ENCODE measurements at regions not wholly inside any gene's neighbourhood (a gene's known extent, or its start where the extent isn't known, plus 50 kb on each side); places are given as distances from the start of the nearest gene placed in this dataset.

- ATAC-seq (ENCODE audit: low FRiP score): no peak
- Histone ChIP-seq H3K4me3 (ENCODE audit: low read length in 2 of 2) (no peak overlapping the region), H3K36me3 (ENCODE audit: control insufficient read depth in 1 of 2, insufficient read depth in 2 of 2, low read length in 1 of 2) (no peaks in the 10 kb centered on the region), H3K9me3 (ENCODE audit: control insufficient read depth, low read length) (no peaks in the 10 kb centered on the region), H3K27ac (ENCODE audit: low read depth in 1 of 2, low read length in 2 of 2) (no peak overlapping the region), H3K27me3 (ENCODE audit: control insufficient read depth in 1 of 2, insufficient read depth in 2 of 2, low read length in 1 of 2) (no peaks in the 10 kb centered on the region), H3K4me1 (ENCODE audit: control insufficient read depth in 1 of 2, insufficient read depth in 2 of 2, low read length in 2 of 2) (no peaks in the 10 kb centered on the region)
- intact Hi-C loops (cut with DNase I): no loop called here
- no peak for DNase-seq
- WGBS, 2 donors: 59 to 63% methylated on average over 2 of the region's 2 CpGs
Observed at GRCh38 chr14:38485026-38485425, 229.1 kb upstream of the CLEC14A start.

GRCh38 chr14:38481952-38482678 lies 226.2 kb upstream of the CLEC14A start:
- Histone ChIP-seq H3K27ac (ENCODE audit: low read depth in 1 of 2, low read length in 2 of 2) (no peak overlapping the region), H3K4me3 (ENCODE audit: low read length in 2 of 2) (no peak overlapping the region), H3K9me3 (ENCODE audit: control insufficient read depth, low read length) (peaks cover 2% of the 10 kb centered on the region), H3K36me3 (ENCODE audit: control insufficient read depth in 1 of 2, insufficient read depth in 2 of 2, low read length in 1 of 2) (no peaks in the 10 kb centered on the region), H3K4me1 (ENCODE audit: control insufficient read depth in 1 of 2, insufficient read depth in 2 of 2, low read length in 2 of 2) (no peaks in the 10 kb centered on the region), H3K27me3 (ENCODE audit: control insufficient read depth in 1 of 2, insufficient read depth in 2 of 2, low read length in 1 of 2) (no peaks in the 10 kb centered on the region)
- DNase-seq: no peak
- intact Hi-C loops (cut with DNase I): no loop called here
- WGBS, 2 donors: 64% methylated on average over 2 of the region's 2 CpGs
- no peak for ATAC-seq (ENCODE audit: low FRiP score)

- 56 to 72% methylated on average over 2 of the region's 2 CpGs for WGBS, 2 donors
Observed at GRCh38 chr14:38469156-38469555, 213.3 kb upstream of the CLEC14A start.

GRCh38 chr14:38442208-38442607 lies 186.3 kb upstream of the CLEC14A start:
- H3K27me3 ChIP-seq (ENCODE audit: control insufficient read depth in 1 of 2, insufficient read depth in 2 of 2, low read length in 1 of 2): no peaks in the 10 kb centered on the region
- 41 to 64% methylated on average over 3 of the region's 3 CpGs for WGBS, 2 donors
- no peaks in the 10 kb centered on the region for H3K36me3 ChIP-seq (ENCODE audit: control insufficient read depth in 1 of 2, insufficient read depth in 2 of 2, low read length in 1 of 2)
- no peak overlapping the region for H3K4me3 ChIP-seq (ENCODE audit: low read length in 2 of 2)
- no peaks in the 10 kb centered on the region for H3K4me1 ChIP-seq (ENCODE audit: control insufficient read depth in 1 of 2, insufficient read depth in 2 of 2, low read length in 2 of 2)
- DNase-seq (no peak), ATAC-seq (ENCODE audit: low FRiP score) (peak; percentile 65)
- no peak overlapping the region for H3K27ac ChIP-seq (ENCODE audit: low read depth in 1 of 2, low read length in 2 of 2)
- intact Hi-C loops (cut with DNase I): no loop called here
- no peaks in the 10 kb centered on the region for H3K9me3 ChIP-seq (ENCODE audit: control insufficient read depth, low read length)

More at GRCh38 chr14:38469156-38469555, 213.3 kb upstream of the CLEC14A start:
- DNase-seq (no peak), ATAC-seq (ENCODE audit: low FRiP score) (no peak)
- H3K27ac ChIP-seq (ENCODE audit: low read depth in 1 of 2, low read length in 2 of 2): no peak overlapping the region
- no peaks in the 10 kb centered on the region for H3K27me3 ChIP-seq (ENCODE audit: control insufficient read depth in 1 of 2, insufficient read depth in 2 of 2, low read length in 1 of 2)
- intact Hi-C loops (cut with DNase I): no loop called here
- no peaks in the 10 kb centered on the region for H3K36me3 ChIP-seq (ENCODE audit: control insufficient read depth in 1 of 2, insufficient read depth in 2 of 2, low read length in 1 of 2)
- no peak overlapping the region for H3K4me3 ChIP-seq (ENCODE audit: low read length in 2 of 2)
- no peaks in the 10 kb centered on the region for H3K9me3 ChIP-seq (ENCODE audit: control insufficient read depth, low read length)
- H3K4me1 ChIP-seq (ENCODE audit: control insufficient read depth in 1 of 2, insufficient read depth in 2 of 2, low read length in 2 of 2): no peaks in the 10 kb centered on the region

GRCh38 chr14:38432186-38432585 lies 176.3 kb upstream of the CLEC14A start:
- no peaks in the 10 kb centered on the region for H3K9me3 ChIP-seq (ENCODE audit: control insufficient read depth, low read length)
- H3K4me3 ChIP-seq (ENCODE audit: low read length in 2 of 2): no peak overlapping the region
- H3K4me1 ChIP-seq (ENCODE audit: control insufficient read depth in 1 of 2, insufficient read depth in 2 of 2, low read length in 2 of 2): no peaks in the 10 kb centered on the region
- no peak for ATAC-seq (ENCODE audit: low FRiP score)
- no peak overlapping the region for H3K27ac ChIP-seq (ENCODE audit: low read depth in 1 of 2, low read length in 2 of 2)
- intact Hi-C loops (cut with DNase I): no loop called here
- H3K36me3 ChIP-seq (ENCODE audit: control insufficient read depth in 1 of 2, insufficient read depth in 2 of 2, low read length in 1 of 2): no peaks in the 10 kb centered on the region
- no peaks in the 10 kb centered on the region for H3K27me3 ChIP-seq (ENCODE audit: control insufficient read depth in 1 of 2, insufficient read depth in 2 of 2, low read length in 1 of 2)
- DNase-seq: no peak
- WGBS, 2 donors: 85 to 92% methylated on average over 2 of the region's 2 CpGs

DNA sequence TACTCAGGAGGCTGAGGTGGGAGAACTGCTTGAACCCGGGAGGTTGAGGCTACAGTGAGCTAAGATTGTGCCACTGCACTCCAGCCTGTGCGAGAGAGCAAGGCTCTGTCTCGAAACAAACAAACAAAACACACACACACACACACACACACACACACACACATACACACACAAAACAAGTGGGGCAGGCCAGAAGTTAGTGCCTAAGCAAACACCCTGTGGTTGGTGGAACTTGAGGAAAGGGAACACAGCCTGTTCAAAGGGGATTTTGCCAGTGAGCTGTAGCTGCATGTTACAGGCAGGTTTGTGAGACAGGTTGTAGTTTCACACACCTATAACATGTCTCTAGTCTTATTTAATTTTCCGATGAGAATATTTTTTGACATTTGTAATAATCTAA lies 175.3 kb upstream of the CLEC14A start:
- Histone ChIP-seq H3K4me1 (ENCODE audit: control insufficient read depth in 1 of 2, insufficient read depth in 2 of 2, low read length in 2 of 2) (no peaks in the 10 kb centered on the region), H3K9me3 (ENCODE audit: control insufficient read depth, low read length) (no peaks in the 10 kb centered on the region), H3K36me3 (ENCODE audit: control insufficient read depth in 1 of 2, insufficient read depth in 2 of 2, low read length in 1 of 2) (no peaks in the 10 kb centered on the region), H3K4me3 (ENCODE audit: low read length in 2 of 2) (no peak overlapping the region), H3K27ac (ENCODE audit: low read depth in 1 of 2, low read length in 2 of 2) (no peak overlapping the region), H3K27me3 (ENCODE audit: control insufficient read depth in 1 of 2, insufficient read depth in 2 of 2, low read length in 1 of 2) (no peaks in the 10 kb centered on the region)
- no peak for ATAC-seq (ENCODE audit: low FRiP score)
- no peak for DNase-seq
- intact Hi-C loops (cut with DNase I): no loop called here
- 88 to 93% methylated on average over 4 of the region's 4 CpGs for WGBS, 2 donors

DNA sequence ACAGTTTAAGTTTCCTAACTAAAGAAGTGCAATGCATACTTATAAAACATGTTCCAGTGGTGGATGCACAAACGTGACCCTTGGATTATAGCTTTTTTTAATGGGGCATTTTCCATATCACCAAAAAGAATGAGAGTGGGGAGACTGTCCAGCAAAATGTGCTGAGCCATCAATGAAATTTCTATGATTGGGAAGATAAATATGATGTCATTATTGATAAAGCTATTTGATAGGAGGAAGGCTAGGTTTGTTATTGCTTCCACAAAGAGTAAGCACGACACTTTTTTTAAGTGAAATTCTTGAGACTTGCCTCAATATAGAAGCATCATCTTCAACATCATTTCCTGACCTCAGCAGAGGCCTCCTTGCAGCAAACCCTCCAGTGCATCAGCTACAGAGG lies 174.6 kb upstream of the CLEC14A start:
- Histone ChIP-seq H3K4me1 (ENCODE audit: control insufficient read depth in 1 of 2, insufficient read depth in 2 of 2, low read length in 2 of 2) (no peaks in the 10 kb centered on the region), H3K27me3 (ENCODE audit: control insufficient read depth in 1 of 2, insufficient read depth in 2 of 2, low read length in 1 of 2) (no peaks in the 10 kb centered on the region), H3K4me3 (ENCODE audit: low read length in 2 of 2) (no peak overlapping the region), H3K27ac (ENCODE audit: low read depth in 1 of 2, low read length in 2 of 2) (no peak overlapping the region), H3K9me3 (ENCODE audit: control insufficient read depth, low read length) (no peaks in the 10 kb centered on the region), H3K36me3 (ENCODE audit: control insufficient read depth in 1 of 2, insufficient read depth in 2 of 2, low read length in 1 of 2) (no peaks in the 10 kb centered on the region)
- DNase-seq (no peak), ATAC-seq (ENCODE audit: low FRiP score) (no peak)
- WGBS, 2 donors: 81 to 85% methylated on average over 2 of the region's 2 CpGs
- intact Hi-C loops (cut with DNase I): no loop called here

DNA sequence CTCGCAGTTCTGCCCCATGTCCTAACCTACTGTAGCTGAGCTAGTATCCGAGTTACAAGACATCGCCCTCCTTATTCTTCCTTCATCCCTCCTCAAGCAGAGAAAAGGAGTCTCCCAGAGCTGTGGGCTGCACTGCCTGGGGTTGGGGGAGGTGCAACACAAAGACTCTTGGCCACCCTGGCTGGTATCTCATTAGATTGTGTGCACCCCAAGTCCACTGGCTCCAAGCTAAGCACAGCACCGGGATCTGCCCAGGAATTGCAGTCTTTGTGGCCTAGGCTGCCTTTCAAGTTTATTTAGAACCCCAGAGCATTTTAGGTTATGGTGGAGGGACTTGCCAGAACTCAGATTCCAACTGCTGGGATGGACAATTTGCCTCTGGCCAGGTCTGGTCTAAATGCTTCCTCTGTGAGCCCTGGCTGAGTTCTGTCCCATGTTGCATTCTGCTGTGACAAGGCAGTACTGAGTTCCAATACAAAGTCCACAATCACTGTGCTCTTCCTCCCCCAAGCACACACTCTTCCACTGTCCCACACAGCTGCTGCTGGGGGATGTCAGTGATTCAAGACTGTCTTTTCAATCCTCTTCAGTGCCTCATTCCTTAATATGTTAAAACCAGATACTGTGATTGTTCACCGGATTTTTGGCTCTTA lies 169.6 kb upstream of the CLEC14A start:
- ATAC-seq (ENCODE audit: low FRiP score): no peak
- H3K4me1 ChIP-seq (ENCODE audit: control insufficient read depth in 1 of 2, insufficient read depth in 2 of 2, low read length in 2 of 2): no peaks in the 10 kb centered on the region
- no peak overlapping the region for H3K27ac ChIP-seq (ENCODE audit: low read depth in 1 of 2, low read length in 2 of 2)
- no peaks in the 10 kb centered on the region for H3K9me3 ChIP-seq (ENCODE audit: control insufficient read depth, low read length)
- intact Hi-C loops (cut with DNase I): no loop called here
- WGBS, 2 donors: 90 to 94% methylated on average over 5 of the region's 5 CpGs
- no peak overlapping the region for H3K4me3 ChIP-seq (ENCODE audit: low read length in 2 of 2)
- no peak for DNase-seq
- H3K27me3 ChIP-seq (ENCODE audit: control insufficient read depth in 1 of 2, insufficient read depth in 2 of 2, low read length in 1 of 2): no peaks in the 10 kb centered on the region
- no peaks in the 10 kb centered on the region for H3K36me3 ChIP-seq (ENCODE audit: control insufficient read depth in 1 of 2, insufficient read depth in 2 of 2, low read length in 1 of 2)

GRCh38 chr14:38420048-38420447 lies 164.2 kb upstream of the CLEC14A start:
- Histone ChIP-seq H3K9me3 (ENCODE audit: control insufficient read depth, low read length) (no peaks in the 10 kb centered on the region), H3K36me3 (ENCODE audit: control insufficient read depth in 1 of 2, insufficient read depth in 2 of 2, low read length in 1 of 2) (no peaks in the 10 kb centered on the region), H3K27ac (ENCODE audit: low read depth in 1 of 2, low read length in 2 of 2) (no peak overlapping the region), H3K27me3 (ENCODE audit: control insufficient read depth in 1 of 2, insufficient read depth in 2 of 2, low read length in 1 of 2) (no peaks in the 10 kb centered on the region), H3K4me3 (ENCODE audit: low read length in 2 of 2) (no peak overlapping the region), H3K4me1 (ENCODE audit: control insufficient read depth in 1 of 2, insufficient read depth in 2 of 2, low read length in 2 of 2) (peaks cover 0 to 2% of the 10 kb centered on the region in 2 donors)
- intact Hi-C loops (cut with DNase I): no loop called here
- no peak for DNase-seq
- ATAC-seq (ENCODE audit: low FRiP score): no peak

All from aorta (tissue), 5 donors.